HAP-1 (cell line): ENCODE measurements at regions not wholly inside any gene's neighbourhood (a gene's known extent, or its start where the extent isn't known, plus 50 kb on each side); places are given as distances from the start of the nearest gene placed in this dataset.

Experiments
- DNase-seq, 2 experiments: peaks; one replicate each; pipeline ENCODE4 v3.0.0-alpha.2; 2016 to 2020; ENCODE audit warnings: low spot score in 2 of 2
- H3K27me3 ChIP-seq: fragments of 250-450 bp; sonication (Bioruptor Pico); 2 replicates; pipeline ENCODE4 v1.5.1; 2020; ENCODE audit warnings: low read depth, mild to moderate bottlenecking, moderate library complexity
- H3K36me3 ChIP-seq: fragments of 250-450 bp; sonication (Bioruptor Pico); replicated peaks from 2 replicates; pipeline ENCODE4 v1.5.1; 2020; ENCODE audit warnings: mild to moderate bottlenecking
- H3K4me1 ChIP-seq: fragments of 250-450 bp; sonication (Bioruptor Pico); 2 replicates; pipeline ENCODE4 v1.5.1; 2020; ENCODE audit warnings: mild to moderate bottlenecking
- H3K4me3 ChIP-seq: fragments of 250-450 bp; sonication (Bioruptor Pico); 2 replicates; pipeline ENCODE4 v1.5.1; 2020; ENCODE audit warnings: mild to moderate bottlenecking, moderate library complexity
- H3K9me3 ChIP-seq: fragments of 250-450 bp; sonication (Bioruptor Pico); 2 replicates; pipeline ENCODE4 v1.5.1; 2020; ENCODE audit warnings: mild to moderate bottlenecking, moderate library complexity
- in situ Hi-C: fragments of 300-500 bp; cut with MboI; formaldehyde crosslinking; loops from 3 replicates; pipeline ENCODE4 v1.14.3; 2020; ENCODE audit warnings: low sequenced_read_pairs, inconsistent platforms, mixed read lengths

DNA sequence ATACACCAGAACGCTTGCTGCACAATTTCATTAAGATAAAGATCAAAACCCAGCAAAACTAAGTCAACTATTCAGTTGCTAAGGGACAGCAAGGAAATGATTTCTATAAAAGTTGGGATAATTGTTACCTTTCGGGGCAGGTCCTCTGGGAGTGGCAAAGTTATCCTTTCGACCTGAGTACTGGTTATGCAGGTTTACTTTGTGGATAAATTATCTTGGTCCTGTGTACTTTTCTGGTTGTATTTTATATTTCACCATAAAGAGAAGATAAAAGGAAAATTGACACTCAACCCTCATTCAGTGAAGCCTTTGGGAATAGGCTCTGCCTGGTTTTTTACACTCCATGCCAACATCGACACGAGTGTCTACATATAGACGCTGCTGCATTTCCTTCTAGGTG, 146.5 kb downstream of the SYK start:
- no peak for DNase-seq
- Histone ChIP-seq H3K36me3 (no peaks in the 10 kb centered on the region), H3K9me3 (no peaks in the 10 kb centered on the region), H3K4me1 (no peaks in the 10 kb centered on the region), H3K4me3 (no peak overlapping the region), H3K27me3 (no peaks in the 10 kb centered on the region)
- in situ Hi-C loops = no loop called here

DNA sequence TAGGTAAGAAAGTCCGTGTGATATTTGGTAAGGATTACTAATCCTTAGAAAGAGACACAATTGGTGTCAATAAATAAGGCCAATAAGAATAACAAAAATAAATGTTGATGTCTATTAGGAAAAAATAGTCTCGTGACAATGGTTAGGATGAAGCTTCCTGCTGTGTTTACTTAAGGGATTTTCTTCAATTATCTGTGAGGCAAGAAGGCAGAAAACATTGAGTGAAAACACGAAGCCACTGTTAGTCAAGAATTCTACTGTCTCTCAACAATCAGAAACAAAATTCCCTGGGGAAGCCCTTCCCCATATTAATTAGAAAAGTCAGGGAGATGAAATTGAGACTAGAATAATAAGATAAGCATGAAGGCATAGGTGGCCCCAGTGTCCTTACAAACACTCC, 149.0 kb downstream of the SYK start:
- Histone ChIP-seq H3K4me1 (no peaks in the 10 kb centered on the region), H3K27me3 (no peaks in the 10 kb centered on the region), H3K9me3 (no peaks in the 10 kb centered on the region), H3K36me3 (no peaks in the 10 kb centered on the region), H3K4me3 (no peak overlapping the region)
- in situ Hi-C loops = no loop called here
- peak in 1 of 2 experiments; percentile 11 for DNase-seq

DNA sequence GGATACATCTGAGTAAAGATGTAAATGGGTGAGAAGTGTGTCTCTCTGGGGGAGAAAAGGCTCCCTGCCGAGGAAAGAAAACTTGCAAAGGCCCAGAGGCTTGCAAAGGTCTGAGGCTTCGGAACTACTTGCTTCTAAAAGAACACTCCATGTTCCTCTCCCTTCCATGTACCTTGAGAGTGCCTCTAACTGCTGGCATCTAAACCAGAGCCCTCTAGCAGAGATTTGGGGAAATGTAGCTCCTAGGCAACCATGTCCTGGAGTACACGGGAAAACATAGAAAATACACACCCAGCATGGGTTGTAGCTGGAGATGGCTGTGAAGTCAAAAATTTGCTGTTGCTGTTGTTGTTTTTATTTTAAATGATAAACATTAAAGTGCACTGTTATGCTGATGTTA, 151.6 kb downstream of the SYK start:
- DNase-seq = no peak

DNA sequence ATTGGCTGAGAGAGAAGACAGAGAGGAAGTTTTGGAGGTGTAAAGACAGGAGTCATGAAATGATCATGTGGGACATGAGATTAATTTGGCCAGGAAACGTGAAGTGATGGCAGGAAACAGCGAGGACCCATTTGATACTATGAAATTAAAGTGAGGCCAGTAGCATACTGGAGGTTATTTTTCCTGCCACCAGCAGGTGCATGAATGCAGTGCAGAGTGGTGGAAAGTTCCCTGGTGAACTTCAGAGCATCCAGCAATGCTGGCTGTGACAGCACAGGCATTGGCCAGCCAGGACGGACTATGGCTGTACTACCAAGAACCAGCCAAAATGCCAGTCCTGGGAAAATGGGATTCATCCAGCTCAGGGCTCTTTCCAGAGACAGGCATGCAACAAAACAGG, 152.2 kb downstream of the SYK start:
- DNase-seq = no peak
- no peaks in the 10 kb centered on the region for H3K4me1 ChIP-seq
- H3K9me3 ChIP-seq = no peaks in the 10 kb centered on the region
- H3K36me3 ChIP-seq = no peaks in the 10 kb centered on the region
- H3K27me3 ChIP-seq = no peaks in the 10 kb centered on the region
- in situ Hi-C loops = no loop called here
- no peak overlapping the region for H3K4me3 ChIP-seq

More for the DNA sequence above, 151.6 kb downstream of the SYK start:
- H3K36me3 ChIP-seq = no peaks in the 10 kb centered on the region
- H3K9me3 ChIP-seq = no peaks in the 10 kb centered on the region
- in situ Hi-C loops = no loop called here
- H3K4me3 ChIP-seq = no peak overlapping the region
- H3K27me3 ChIP-seq = no peaks in the 10 kb centered on the region
- no peaks in the 10 kb centered on the region for H3K4me1 ChIP-seq

DNA sequence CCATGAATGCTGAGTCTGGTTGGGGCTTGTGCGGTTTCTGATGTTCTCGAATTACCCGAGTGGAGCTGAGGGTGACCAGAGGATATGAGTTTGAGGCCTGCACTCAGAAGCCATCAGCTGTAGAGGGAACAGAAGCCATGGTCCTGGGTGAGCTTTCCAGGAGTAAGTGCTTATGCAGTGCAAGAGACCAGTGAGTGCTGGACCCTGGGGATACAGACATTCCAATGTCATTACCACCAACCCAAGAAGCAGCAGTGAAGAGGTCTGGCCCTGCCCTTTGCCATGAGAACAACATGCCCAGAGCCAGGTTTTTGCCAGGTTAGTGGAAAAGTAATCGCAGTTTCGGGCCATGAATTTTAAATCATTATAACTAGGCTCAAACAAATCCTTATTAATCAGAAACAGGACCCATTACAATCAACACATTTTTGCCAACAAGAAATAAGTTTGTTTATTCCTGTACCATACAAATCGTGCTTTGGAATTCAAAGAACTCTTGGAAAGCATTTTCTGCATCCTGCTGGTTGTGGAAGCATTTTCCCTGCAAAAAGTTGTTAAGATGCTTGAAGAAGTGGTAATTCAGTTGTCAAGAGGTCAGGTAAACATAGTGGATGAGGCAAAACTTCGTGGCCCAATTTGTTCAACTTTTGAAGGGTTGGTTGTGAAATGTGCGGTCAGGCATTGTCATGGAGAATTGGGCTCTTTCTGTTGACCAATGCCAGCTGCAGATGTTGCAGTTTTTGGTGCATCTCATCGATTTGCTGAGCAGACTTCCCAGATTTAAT, 154.6 kb downstream of the SYK start:
- DNase-seq = no peak
- H3K27me3 ChIP-seq = no peaks in the 10 kb centered on the region
- no peaks in the 10 kb centered on the region for H3K36me3 ChIP-seq
- no peaks in the 10 kb centered on the region for H3K4me1 ChIP-seq
- H3K9me3 ChIP-seq = no peaks in the 10 kb centered on the region
- in situ Hi-C loops = no loop called here
- no peak overlapping the region for H3K4me3 ChIP-seq

DNA sequence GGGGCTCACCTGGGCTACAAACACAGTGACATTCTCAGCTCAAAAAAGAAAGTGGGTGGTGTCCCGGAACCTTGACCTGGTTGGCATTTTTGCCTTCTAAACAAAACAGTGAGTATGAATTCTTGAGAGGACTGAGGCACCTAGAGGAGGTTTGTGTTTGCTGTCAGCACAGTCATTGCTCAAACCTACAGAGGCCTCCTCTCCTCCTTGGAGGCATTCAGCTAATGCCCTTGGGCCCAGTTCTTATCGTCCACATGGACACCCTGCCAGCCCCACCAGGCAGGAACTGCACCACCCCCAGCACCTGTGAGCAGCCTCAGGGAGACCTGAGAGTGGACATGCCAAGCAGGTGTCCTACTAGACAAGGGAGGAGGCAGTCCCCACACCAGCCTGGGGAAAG, 156.7 kb downstream of the SYK start:
- H3K36me3 ChIP-seq = no peaks in the 10 kb centered on the region
- DNase-seq = no peak
- no peaks in the 10 kb centered on the region for H3K27me3 ChIP-seq
- H3K4me3 ChIP-seq = no peak overlapping the region
- no peaks in the 10 kb centered on the region for H3K4me1 ChIP-seq
- H3K9me3 ChIP-seq = no peaks in the 10 kb centered on the region
- in situ Hi-C loops = no loop called here

DNA sequence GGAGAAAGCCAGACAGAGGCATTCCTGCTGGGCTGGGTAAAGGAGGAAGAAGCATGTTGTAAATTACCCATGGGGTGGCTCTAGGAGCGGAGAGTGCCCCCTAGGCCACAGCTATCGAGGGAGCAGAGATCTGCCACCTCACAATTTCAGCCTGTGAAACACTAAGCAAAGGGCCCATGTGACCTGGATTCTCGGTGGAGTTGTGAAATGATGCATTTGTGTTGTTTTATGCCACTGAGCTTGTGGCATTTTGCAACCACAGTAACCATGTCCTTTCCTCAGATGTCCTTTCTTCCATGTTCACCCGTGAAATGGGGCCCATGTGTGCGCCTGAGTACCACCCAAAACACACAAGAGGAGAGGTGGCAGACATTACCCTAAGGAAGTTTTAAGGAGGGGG, 159.3 kb downstream of the SYK start:
- no peak for DNase-seq
- in situ Hi-C loops = no loop called here
- Histone ChIP-seq H3K9me3 (no peaks in the 10 kb centered on the region), H3K27me3 (no peaks in the 10 kb centered on the region), H3K36me3 (no peaks in the 10 kb centered on the region), H3K4me1 (no peaks in the 10 kb centered on the region), H3K4me3 (no peak overlapping the region)

DNA sequence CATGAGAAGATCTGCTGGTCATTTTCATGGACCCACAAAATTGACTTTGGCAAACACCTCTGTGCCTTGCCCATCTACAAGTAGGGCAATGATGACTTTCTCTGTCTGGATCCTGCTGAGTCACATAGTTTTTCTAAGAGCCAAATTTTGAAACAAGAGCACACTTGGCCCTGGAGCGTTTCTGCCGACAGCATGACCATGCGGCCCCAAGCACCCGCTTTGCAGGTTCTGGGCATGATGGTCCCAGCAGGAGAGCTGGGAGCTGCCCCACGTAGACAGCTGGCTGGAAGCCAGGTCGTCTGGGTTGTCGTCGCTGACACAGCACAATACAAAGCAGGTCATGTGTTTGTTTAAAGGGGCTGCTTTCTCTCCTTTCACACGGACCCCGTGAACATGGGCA, 159.8 kb downstream of the SYK start:
- Histone ChIP-seq H3K9me3 (no peaks in the 10 kb centered on the region), H3K4me3 (no peak overlapping the region), H3K4me1 (no peaks in the 10 kb centered on the region), H3K36me3 (no peaks in the 10 kb centered on the region), H3K27me3 (no peaks in the 10 kb centered on the region)
- in situ Hi-C loops = no loop called here
- no peak for DNase-seq

DNA sequence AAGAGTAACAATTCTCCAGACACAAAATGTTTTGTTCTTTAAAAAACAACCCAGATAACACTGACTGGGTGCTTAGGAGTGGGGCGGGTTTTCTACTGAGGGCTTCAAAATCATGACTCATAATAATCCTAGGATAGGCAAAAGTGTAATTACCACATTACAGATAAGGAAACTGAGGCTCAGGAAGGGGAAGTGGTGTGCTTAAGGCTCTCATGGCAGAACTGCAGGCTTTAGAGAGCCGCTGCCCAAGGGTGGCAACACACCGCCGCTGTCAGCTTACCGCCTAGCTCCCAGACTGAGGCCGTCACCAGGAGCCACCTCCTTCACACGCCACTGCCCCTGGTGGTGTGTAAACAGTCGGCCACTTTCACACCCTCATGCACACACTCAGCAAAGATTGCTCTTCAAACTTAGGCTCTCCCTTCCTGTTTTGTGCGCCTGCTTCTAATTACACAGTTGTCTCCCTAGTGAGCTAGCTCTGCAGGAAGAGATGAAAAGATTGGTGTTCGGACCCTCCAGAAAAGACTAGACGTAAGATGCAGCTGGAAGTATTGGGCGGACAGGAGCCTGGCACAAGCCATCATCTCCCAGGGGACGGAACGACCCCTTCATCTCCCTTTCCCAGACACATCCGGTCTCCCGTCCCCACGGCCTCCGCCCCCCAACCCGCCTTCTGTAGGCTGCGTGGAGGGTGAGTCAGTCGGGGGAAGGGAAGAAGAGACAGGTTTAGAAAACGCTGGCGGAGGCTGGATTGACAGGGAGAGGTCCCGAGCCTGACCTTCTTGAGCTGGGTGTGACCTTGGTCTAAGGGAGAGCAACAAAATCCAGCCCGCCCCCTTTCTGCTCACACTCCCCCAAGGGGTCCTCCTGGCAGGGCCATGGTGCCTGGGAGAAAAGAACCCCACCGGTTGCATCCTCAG, 162.7 kb downstream of the SYK start:
- Histone ChIP-seq H3K36me3 (no peaks in the 10 kb centered on the region), H3K27me3 (no peaks in the 10 kb centered on the region), H3K9me3 (no peaks in the 10 kb centered on the region), H3K4me3 (no peak overlapping the region), H3K4me1 (no peaks in the 10 kb centered on the region)
- no peak for DNase-seq
- in situ Hi-C loops = no loop called here

DNA sequence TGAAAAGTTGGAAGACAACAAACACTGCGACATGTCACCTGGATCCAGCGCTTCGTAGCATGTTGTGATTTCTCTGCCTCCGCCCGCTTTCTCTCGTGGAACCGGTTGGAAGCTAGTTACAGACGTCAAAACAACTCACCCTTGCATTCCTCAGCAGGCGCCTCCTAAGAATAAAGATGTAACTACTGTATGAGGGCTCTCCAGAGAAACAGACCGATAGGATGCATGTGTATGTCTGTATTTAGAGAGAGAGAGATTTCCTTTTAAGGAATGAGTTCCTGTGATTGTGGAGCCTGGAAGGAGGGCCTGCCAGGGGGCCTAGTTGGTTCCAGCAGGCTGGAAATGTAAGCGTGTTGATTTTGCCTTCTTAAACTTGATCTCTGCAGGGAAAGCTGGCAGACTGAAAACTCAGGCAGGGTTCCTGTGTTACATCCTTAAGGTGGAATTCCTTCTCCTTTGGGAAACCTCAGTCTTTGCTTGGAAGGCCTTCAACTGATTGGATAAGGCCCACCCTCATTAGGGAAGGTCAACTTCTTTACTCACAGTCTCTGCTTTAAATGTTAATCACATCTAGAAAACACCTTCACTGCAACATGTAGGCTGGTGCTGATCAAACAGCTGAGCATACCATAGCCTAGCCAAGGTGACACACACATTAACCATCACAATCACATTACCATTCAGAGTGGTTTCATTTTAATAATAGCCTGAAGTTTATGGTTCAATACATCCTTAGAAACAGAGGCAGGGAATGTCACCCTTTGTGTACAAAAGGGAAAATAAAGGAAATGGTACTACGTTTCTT, 163.8 kb downstream of the SYK start:
- in situ Hi-C loops = no loop called here
- DNase-seq = no peak

DNA sequence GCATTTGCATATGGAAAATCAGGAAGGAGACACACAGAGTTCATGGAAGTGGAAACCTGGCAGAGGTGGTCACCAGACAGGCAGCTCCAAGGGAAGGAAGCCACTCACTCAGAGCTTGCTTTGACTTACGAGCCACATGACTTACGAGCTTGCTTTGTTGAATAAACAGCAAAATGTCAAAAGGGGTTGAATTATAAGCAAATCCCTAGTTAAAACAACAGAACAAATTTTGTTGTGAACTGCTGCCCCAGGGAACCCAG, 164.3 kb downstream of the SYK start:
- H3K4me3 ChIP-seq = no peak overlapping the region
- H3K36me3 ChIP-seq = no peaks in the 10 kb centered on the region
- no peaks in the 10 kb centered on the region for H3K4me1 ChIP-seq
- DNase-seq = no peak
- H3K27me3 ChIP-seq = no peaks in the 10 kb centered on the region
- in situ Hi-C loops = no loop called here
- no peaks in the 10 kb centered on the region for H3K9me3 ChIP-seq

More for the DNA sequence above, 163.8 kb downstream of the SYK start:
- Histone ChIP-seq H3K27me3 (no peaks in the 10 kb centered on the region), H3K36me3 (no peaks in the 10 kb centered on the region), H3K4me1 (no peaks in the 10 kb centered on the region), H3K9me3 (no peaks in the 10 kb centered on the region), H3K4me3 (no peak overlapping the region)

DNA sequence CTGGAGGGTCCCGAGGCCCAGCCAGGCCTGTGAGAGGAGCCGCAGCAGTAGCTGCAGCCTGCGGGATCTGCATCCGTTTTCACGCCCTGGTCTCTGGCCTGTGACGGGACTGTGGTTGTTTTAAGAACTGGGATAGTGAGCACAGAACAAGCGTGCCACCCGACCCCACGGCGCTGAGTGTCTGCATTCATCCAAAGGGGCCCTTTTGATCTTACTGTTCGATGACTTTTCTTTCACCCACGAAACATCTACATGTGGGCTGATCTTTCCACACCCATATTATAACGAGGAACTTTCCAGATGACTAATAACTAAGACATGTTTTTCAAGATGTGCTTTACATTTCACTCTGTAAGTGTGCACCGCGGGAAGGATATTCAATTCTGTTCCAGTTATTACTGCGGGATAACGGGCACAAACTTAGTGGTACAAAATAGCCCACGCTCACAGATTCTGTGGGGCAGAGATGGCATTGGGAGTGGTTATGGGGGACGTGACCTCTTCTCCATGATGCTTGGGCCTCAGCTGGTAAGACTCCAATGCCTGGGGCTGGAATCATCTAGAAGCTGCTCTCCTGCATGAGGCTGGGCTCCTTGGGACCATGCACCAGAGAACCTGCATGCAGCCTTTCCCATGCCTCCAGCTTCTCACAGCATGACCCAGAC, 165.0 kb downstream of the SYK start:
- no peaks in the 10 kb centered on the region for H3K36me3 ChIP-seq
- no peaks in the 10 kb centered on the region for H3K9me3 ChIP-seq
- no peaks in the 10 kb centered on the region for H3K27me3 ChIP-seq
- H3K4me3 ChIP-seq = no peak overlapping the region
- H3K4me1 ChIP-seq = no peaks in the 10 kb centered on the region
- in situ Hi-C loops = no loop called here
- DNase-seq = no peak

DNA sequence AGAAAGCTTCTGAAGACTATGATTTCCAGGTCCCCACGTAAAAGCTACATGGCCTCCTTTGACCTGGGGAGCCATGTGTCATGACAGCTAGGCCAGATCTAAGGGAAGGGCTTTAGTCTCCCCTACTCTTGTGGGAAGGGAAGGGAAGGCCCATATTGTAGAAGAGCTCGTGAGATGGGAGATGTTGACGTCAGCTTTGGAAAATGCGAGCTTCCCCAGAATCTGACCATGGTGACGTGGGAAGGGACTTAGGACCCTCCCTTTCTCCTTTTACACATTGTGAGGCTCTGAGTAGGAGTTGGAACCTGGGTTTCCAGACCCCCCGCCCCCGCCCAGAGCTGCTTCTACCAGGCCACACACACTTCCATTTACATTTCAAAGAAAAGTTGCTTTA, 165.5 kb downstream of the SYK start:
- H3K4me3 ChIP-seq = no peak overlapping the region
- no peaks in the 10 kb centered on the region for H3K4me1 ChIP-seq
- in situ Hi-C loops = no loop called here
- no peaks in the 10 kb centered on the region for H3K36me3 ChIP-seq
- no peaks in the 10 kb centered on the region for H3K9me3 ChIP-seq
- no peaks in the 10 kb centered on the region for H3K27me3 ChIP-seq
- DNase-seq = no peak
